C4-2B (cell line): ENCODE measurements at regions not wholly inside any gene's neighbourhood (a gene's known extent, or its start where the extent isn't known, plus 50 kb on each side); places are given as distances from the start of the nearest gene placed in this dataset.

Source experiments
- H3K27ac ChIP-seq: fragments of 450-650 bp; 2 replicates; pipeline ENCODE4 v1.5.1; 2017
- CTCF ChIP-seq: fragments of 450-650 bp; conservative IDR thresholded peaks from 2 replicates; pipeline ENCODE4 v1.5.1; 2017; ENCODE audit warnings: mild to moderate bottlenecking
- ZFX ChIP-seq: fragments of 450-650 bp; IDR thresholded peaks from 2 replicates; pipeline ENCODE4 v1.6.1; 2017

DNA sequence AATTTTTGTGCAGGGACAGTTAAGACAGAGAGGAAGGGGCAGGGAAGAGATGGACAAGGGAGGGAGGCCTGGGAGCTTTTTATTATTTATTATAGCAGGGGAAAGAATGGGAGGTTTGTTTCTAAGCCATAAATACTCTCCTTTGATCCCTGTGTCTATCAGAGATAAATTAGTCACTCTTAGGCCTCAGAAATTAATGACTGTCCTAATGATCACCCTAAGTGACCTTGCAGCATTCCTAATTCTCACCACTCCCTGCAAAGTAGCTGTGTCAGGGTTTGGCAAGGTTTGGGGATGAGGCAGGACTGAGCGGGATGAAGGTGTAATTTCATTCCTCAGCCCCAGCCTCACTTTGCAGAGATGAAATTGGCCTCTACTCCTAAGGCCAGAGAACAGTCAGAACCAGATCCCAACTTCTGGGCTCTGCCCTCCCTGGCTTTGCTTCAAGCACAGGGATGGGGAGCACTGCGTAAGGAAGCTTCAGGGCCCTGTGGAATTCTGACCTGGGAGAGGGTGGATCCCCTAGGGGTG is 95.0 kb downstream of the TMEM17 start:
- no peak for TF ChIP-seq CTCF
- no peak for TF ChIP-seq ZFX
- no peak overlapping the region for H3K27ac ChIP-seq

DNA sequence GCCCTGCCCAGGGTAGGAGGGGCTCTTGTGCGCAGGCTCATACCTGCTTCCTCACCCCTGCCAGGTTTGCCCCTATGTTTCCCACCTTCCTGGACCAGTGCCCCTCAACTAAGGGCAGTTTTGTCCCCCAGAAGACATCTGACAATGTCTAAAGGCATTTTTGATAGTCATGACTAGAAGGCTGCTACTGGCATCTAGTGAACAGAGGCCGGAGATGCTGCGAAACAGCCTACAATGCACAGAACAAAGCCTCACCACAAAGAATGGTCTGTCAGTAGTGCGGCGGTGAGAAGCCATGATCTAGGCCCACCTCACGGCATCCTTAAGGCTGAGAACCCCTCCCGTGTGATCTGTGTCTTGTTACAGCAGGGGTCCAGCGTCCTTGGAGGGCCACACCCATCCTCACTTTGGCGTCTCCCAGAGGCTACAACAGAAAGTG is 96.0 kb downstream of the TMEM17 start:
- TF ChIP-seq CTCF: no peak
- no peak for TF ChIP-seq ZFX
- H3K27ac ChIP-seq: no peak overlapping the region

DNA sequence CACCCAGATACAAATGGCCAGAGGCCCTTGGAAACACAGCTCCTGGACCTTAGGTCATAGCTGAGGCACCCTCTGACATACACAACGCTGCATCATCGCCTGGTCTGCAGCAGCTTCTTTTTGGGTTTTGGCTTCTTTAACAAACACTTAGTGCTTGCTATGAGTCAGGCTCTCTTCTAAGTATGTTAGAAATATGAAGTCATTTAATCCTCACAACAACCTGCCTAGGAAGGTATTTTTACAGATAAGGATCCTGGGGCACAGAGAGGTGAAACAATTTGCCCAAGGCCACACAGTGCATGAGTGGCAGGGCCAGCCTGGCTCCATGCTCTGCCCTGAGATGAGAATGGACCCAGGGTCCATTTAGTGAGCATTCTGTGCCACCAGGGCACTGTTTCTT is 96.6 kb downstream of the TMEM17 start:
- TF ChIP-seq CTCF (no peak), ZFX (no peak)
- no peak overlapping the region for H3K27ac ChIP-seq

DNA sequence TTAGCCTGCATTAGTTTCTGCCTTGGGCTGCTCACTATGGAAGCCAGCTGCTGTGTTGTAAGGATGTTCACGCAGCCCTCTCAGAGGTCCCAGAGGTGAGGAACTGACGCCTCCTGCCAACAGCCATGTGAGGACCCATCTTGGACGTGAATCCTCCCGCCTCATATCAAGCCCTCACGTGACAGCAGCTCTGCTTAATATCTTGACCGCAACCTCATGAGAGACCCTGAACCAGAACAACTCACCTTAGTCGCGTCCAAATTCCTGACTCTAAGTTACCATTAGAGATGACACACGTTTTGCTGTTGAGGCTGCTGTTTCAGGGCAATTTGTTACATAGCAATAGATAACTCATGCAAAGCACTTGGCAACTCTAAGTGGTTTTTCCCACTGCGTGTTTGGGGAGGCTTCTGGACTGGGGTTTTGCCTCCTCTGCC is 97.7 kb downstream of the TMEM17 start:
- TF ChIP-seq ZFX (no peak), CTCF (no peak)
- H3K27ac ChIP-seq: no peak overlapping the region

GRCh38 chr2:62407838-62408237 is 98.2 kb downstream of the TMEM17 start:
- H3K27ac ChIP-seq: no peak overlapping the region
- TF ChIP-seq ZFX (no peak), CTCF (no peak)

- no peak for TF ChIP-seq ZFX
- TF ChIP-seq CTCF: no peak
- H3K27ac ChIP-seq: no peak overlapping the region
Observed at GRCh38 chr2:62407401-62407800, 98.6 kb downstream of the TMEM17 start.

DNA sequence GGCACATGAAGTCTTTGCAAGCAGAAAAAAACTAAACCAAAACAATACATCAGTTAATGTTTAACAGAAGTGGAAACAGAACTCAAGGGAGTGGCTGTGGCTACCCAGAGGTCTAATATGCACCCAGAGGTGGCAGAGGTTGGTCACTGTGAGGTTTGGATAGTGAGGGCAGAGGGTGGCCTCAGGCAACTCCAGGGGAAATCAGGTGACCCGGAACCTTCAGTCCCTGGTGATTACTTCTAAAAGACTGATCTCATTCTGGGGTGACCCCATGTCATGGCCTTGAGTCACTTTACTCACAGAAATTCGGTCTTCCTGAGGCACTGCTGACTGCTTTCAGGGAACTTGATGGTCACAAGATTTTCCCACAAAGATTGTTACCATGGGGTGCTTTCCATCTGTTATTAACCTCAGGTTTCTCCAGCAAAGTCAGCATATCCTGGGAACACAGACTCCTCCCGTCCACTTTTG is 99.4 kb downstream of the TMEM17 start:
- TF ChIP-seq CTCF (no peak), ZFX (no peak)

More for the DNA sequence above, 99.4 kb downstream of the TMEM17 start:
- H3K27ac ChIP-seq: no peak overlapping the region
